Activated CD4-positive, alpha-beta memory T cell treated with anti-CD3 and anti-CD28 coated beads for 36 hours (primary cell): ENCODE measurements at regions not wholly inside any gene's neighbourhood (a gene's known extent, or its start where the extent isn't known, plus 50 kb on each side); places are given as distances from the start of the nearest gene placed in this dataset.
A peak's percentile ranks its signal among the peaks of the same experiment; 100 is the strongest.

Experiments used
- CTCF ChIA-PET: fragments of 350-600 bp; sonication (Branson Sonifier 250); formaldehyde crosslinking; loops from one replicate; lab custom pipeline; 2021; ENCODE audit warnings: antibody characterized with exemption, inconsistent platforms; lab: Charles Lee
- POLR2A ChIA-PET: fragments of 350-600 bp; sonication (Branson Sonifier 250); formaldehyde crosslinking; loops from one replicate; lab custom pipeline; 2021; ENCODE audit warnings: antibody characterized with exemption; lab: Charles Lee
- DNase-seq: peaks from one replicate; pipeline ENCODE4 v3.0.0-alpha.2; 2020
- H3K27ac Mint-ChIP-seq: one replicate; pipeline ENCODE4 v1.8.0; 2021; ENCODE audit warnings: mixed read lengths
- H3K27me3 Mint-ChIP-seq: one replicate; pipeline ENCODE4 v1.8.0; 2021; ENCODE audit warnings: mixed read lengths
- H3K36me3 Mint-ChIP-seq: one replicate; pipeline ENCODE4 v1.8.0; 2021; ENCODE audit warnings: mixed read lengths
- H3K4me1 Mint-ChIP-seq: one replicate; pipeline ENCODE4 v1.8.0; 2021; ENCODE audit warnings: low read depth, mixed read lengths
- H3K4me3 Mint-ChIP-seq: one replicate; pipeline ENCODE4 v1.8.0; 2021; ENCODE audit warnings: mild to moderate bottlenecking, mixed read lengths
- H3K9me3 Mint-ChIP-seq: one replicate; pipeline ENCODE4 v1.8.0; 2021; ENCODE audit warnings: mixed read lengths
- intact Hi-C: fragments of 100-400 bp; cut with micrococcal nuclease; formaldehyde crosslinking; loops from one replicate; pipeline ENCODE4 v1.15.1; 2023

DNA sequence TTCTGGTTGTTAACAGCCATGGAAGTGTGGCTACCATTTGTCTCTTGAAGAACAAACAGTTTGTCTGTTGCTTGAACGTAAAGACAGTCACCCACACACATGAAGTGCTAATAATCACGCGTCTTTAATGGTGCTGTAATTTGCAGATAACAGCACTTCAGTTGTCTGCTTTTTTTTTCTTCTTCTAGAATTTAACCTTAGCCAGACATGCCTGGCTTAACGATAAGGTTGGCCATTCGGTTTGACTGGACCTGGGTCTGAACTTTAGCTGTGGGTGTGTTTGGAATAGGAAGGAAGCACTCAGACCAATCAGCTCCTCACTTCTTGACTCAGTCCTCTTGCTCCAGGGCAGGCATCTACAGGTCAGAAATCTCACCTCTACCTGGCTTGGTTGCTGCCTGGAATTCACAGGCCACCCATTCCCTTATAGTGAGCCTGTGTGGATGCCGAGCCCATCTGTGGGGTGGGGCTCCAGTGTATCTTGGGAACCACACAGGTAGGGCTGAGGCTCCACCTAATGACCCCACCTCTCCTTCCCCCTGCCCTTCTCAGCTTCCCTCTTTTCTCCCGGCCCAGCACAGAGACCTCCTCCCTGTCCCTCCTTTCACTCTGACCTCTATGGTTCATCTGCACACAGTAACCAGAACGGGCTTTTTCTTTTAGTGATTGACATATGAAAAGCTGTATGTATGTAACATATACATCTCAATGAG is 246.4 kb upstream of the PWP1 start:
- no peaks in the 10 kb centered on the region for H3K36me3 Mint-ChIP-seq
- H3K4me3 Mint-ChIP-seq: no peak overlapping the region
- CTCF ChIA-PET: interaction anchor here (1.8 kb wide), 1 partner anchor 9 kb away, joined by 4 read pairs; no protein-coding TSS in a partner anchor
- H3K9me3 Mint-ChIP-seq: no peaks in the 10 kb centered on the region
- no peaks in the 10 kb centered on the region for H3K27me3 Mint-ChIP-seq
- no peak for DNase-seq
- POLR2A ChIA-PET: no interaction called here
- intact Hi-C loops: no loop called here
- H3K27ac Mint-ChIP-seq: no peak overlapping the region
- H3K4me1 Mint-ChIP-seq: peaks cover 14% of the 10 kb centered on the region

DNA sequence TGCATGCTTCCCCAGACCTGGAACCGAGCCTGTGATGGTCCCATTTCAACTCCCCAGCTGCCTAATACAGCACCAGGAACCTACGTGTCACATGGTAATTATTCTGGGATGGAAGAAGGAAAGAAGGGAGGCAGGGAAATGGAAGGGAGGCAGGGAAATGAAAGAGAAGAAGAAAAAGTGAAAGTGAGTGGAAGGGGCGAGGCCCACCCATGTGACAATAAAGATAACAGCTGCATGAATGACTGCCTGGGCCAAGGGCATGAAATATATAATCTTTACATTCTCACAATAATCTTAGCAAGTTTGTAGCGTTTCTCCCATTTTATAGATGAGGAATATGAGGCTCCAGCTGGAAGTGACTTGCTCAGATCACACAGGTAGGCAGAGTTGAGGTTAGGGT is 245.0 kb upstream of the PWP1 start:
- intact Hi-C loops: no loop called here
- CTCF ChIA-PET: no interaction called here
- peaks cover 2% of the 10 kb centered on the region for H3K36me3 Mint-ChIP-seq
- DNase-seq: no peak
- no peak overlapping the region for H3K4me3 Mint-ChIP-seq
- H3K9me3 Mint-ChIP-seq: no peaks in the 10 kb centered on the region
- H3K27ac Mint-ChIP-seq: no peak overlapping the region
- POLR2A ChIA-PET: no interaction called here
- H3K27me3 Mint-ChIP-seq: no peaks in the 10 kb centered on the region
- peaks cover 14% of the 10 kb centered on the region for H3K4me1 Mint-ChIP-seq

DNA sequence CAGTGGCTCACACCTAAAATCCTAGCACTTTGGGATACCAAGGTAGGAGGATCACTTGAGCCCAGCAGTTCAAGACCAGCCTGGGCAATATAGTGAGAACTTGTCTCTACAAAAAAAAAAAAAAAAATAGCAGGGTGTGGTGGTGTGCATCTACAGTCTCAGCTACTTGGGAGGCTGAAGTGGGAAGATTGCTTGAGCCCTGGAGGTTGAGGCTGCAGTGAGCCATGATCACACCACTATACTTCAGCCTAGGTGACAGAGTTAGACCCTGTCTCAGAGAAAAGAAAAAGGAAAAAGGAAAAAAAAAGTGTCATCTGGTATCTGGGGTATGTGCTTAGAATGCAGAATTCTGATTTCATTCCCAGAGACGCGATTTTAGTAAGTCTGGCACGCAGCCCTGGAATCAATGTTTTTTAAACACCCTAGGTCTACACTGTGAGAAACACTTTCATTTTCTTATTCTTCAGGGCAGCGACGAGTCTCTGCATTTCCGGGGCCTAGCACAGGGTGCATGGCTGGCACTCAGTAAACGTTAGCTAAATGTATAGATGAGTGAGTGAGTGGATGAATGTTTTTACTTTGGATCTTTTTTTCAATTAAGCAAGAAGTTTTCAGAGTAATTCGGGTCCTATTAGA is 243.8 kb upstream of the PWP1 start:
- Mint-ChIP-seq H3K4me1 (peaks cover 14% of the 10 kb centered on the region), H3K36me3 (peaks cover 2% of the 10 kb centered on the region), H3K27ac (no peak overlapping the region), H3K27me3 (no peaks in the 10 kb centered on the region), H3K9me3 (no peaks in the 10 kb centered on the region), H3K4me3 (peak overlapping the region; percentile 23)
- peak; percentile 10 for DNase-seq
- CTCF ChIA-PET: no interaction called here
- POLR2A ChIA-PET: no interaction called here
- intact Hi-C loops: no loop called here

DNA sequence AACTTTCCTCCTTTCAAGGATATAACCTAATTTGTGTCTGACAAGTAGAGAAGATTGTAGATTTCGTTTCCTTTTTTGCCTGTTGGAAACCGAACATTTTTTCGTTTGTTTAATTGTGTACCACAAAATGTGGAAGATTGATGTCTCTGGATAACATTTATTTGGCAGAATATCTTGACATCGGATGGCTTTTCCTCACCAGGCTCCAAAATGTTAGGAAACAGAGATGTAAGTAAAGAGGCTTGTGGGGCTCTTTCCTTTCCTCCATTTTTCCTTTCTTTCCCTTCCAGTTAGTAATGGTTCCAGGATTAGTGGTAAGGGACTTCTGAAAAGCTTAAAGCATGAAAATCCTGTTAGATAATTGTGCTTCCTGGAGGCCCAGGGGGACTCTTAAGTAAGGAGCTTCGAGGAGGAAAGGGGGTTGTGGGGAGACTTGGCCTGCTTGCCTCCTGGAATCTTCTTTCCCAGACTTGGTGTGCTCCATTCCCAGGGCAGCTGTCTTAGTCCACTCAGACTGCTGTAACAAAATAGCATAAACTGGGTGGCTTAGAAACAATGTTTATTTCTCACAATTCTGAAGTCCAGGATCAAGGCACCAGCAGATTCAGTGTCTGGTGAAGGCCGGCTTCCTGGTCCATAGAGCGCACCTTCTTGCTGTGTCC is 243.1 kb upstream of the PWP1 start:
- no peak for DNase-seq
- H3K27me3 Mint-ChIP-seq: no peaks in the 10 kb centered on the region
- H3K9me3 Mint-ChIP-seq: no peaks in the 10 kb centered on the region
- H3K27ac Mint-ChIP-seq: no peak overlapping the region
- peaks cover 14% of the 10 kb centered on the region for H3K4me1 Mint-ChIP-seq
- ChIA-PET CTCF (no interaction called here), POLR2A (no interaction called here)
- intact Hi-C loops: no loop called here
- H3K36me3 Mint-ChIP-seq: peaks cover 2% of the 10 kb centered on the region
- peak overlapping the region; percentile 23 for H3K4me3 Mint-ChIP-seq

DNA sequence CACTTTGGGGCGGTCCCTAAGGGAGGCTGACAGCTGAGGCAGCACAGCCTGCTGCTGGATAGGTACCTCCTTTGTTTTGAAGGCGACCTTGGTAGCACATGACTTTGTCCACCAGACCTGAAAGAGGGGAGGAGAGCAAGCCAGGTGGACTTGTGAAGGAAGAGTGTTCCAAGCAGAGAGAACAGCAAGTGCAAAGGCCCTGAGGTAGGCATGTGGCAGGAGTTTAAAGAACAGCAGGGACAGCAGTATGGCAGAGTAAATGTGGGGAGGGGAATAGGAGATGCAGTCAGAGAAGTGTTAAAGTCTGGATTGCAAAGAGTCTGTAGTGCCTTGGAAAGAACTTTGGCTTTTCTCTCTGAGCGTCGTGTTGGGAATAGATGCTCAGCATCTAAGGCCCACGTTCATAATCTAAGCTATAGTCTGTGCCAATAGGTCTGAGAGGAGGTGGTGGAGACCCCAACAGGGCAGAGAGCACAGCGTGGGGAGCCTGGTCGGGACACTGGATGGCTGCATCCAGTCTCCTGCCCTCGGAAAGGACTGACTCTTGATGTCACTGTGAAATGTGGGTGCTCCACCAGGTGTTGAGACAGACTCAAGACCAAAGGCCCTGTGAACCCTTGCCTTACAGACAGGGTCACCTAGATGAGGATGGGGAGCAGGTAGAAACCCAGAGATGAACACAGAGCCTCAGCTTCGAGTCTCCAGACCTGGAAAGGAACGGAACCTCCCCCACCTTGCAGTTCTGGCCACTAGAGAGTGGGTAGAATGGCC is 242.1 kb upstream of the PWP1 start:
- CTCF ChIA-PET: interaction anchor here (0.5 kb wide), 1 partner anchor 81 kb away, joined by 3 read pairs; no protein-coding TSS in a partner anchor
- Mint-ChIP-seq H3K4me1 (peaks cover 10% of the 10 kb centered on the region), H3K4me3 (no peak overlapping the region), H3K27me3 (no peaks in the 10 kb centered on the region), H3K36me3 (peaks cover 2% of the 10 kb centered on the region), H3K27ac (no peak overlapping the region), H3K9me3 (no peaks in the 10 kb centered on the region)
- intact Hi-C loops: no loop called here
- POLR2A ChIA-PET: no interaction called here
- DNase-seq: no peak

DNA sequence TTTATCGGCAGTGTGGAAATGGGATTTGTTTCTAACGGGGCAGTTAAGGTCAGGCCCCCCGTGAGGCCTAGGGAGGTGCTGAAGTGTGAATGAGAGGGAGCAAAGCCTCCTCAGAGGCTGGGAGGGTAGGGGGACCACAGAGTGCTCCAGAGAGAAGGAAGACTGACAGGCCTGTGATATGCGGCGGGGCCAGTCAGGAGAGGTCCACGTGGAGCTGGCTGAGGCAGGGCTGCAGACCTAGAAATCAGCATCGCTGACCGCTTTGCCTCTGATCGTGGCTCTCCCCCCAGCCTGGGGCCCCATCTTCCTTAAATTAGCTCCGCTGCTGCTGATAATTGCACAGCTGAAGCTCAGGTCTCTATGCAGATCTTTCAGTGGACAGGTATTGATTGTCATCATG is 240.8 kb upstream of the PWP1 start:
- Mint-ChIP-seq H3K36me3 (peaks cover 2% of the 10 kb centered on the region), H3K27ac (no peak overlapping the region), H3K4me1 (peaks cover 10% of the 10 kb centered on the region), H3K27me3 (no peaks in the 10 kb centered on the region), H3K9me3 (no peaks in the 10 kb centered on the region), H3K4me3 (no peak overlapping the region)
- DNase-seq: no peak
- intact Hi-C loops: no loop called here
- ChIA-PET POLR2A (no interaction called here), CTCF (no interaction called here)

DNA sequence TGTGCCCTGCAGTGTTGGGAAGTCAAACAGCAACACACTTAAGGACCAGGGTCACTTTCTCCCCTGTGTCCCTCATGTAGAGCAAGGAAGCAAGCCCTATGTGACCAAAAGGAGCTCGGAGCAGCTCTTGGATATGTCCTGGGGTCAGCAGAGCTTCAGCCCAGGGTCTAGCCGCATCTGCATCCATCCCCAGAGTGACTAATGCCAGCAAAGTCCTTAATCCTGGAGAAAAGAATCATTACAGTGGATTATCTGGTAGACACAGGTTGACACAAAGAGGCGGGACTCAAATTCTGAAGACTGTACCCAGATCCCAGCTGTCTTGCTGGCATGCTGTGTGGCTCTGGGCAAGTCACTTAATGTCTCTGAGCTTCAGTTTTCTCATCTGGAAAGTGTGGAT is 239.1 kb upstream of the PWP1 start:
- CTCF ChIA-PET: no interaction called here
- DNase-seq: no peak
- no peak overlapping the region for H3K27ac Mint-ChIP-seq
- POLR2A ChIA-PET: no interaction called here
- H3K4me1 Mint-ChIP-seq: peaks cover 4% of the 10 kb centered on the region
- H3K4me3 Mint-ChIP-seq: no peak overlapping the region
- no peaks in the 10 kb centered on the region for H3K9me3 Mint-ChIP-seq
- no peaks in the 10 kb centered on the region for H3K27me3 Mint-ChIP-seq
- intact Hi-C loops: no loop called here
- H3K36me3 Mint-ChIP-seq: peaks cover 2% of the 10 kb centered on the region

DNA sequence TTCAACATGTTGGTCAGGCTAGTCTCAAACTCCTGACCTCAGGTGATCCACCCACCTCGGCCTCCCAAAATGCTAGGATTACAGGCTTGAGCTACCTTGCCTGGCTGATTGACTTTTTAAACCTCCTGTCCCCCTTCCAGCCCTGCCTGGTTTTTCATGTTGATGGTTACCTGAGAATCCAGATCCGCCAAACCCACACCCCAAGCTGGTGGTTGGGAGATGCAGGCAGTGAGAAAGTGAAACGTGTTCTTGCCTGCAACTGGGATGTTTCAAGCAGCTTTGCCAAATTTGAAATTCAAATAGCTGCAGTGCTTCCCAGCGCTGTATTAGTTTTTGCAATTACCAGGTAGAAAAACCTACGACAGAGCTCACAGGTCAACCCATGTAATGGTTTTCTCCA is 238.3 kb upstream of the PWP1 start:
- Mint-ChIP-seq H3K4me3 (no peak overlapping the region), H3K36me3 (peaks cover 5% of the 10 kb centered on the region), H3K27ac (no peak overlapping the region), H3K4me1 (peaks cover 4% of the 10 kb centered on the region), H3K9me3 (peaks cover 3% of the 10 kb centered on the region), H3K27me3 (no peaks in the 10 kb centered on the region)
- DNase-seq: no peak
- intact Hi-C loops: no loop called here
- POLR2A ChIA-PET: no interaction called here
- CTCF ChIA-PET: interaction anchor here (1.0 to 2.7 kb wide), 3 partner anchors 161 to 316 kb away, joined by 3 to 8 read pairs (median 8); no protein-coding TSS in a partner anchor

DNA sequence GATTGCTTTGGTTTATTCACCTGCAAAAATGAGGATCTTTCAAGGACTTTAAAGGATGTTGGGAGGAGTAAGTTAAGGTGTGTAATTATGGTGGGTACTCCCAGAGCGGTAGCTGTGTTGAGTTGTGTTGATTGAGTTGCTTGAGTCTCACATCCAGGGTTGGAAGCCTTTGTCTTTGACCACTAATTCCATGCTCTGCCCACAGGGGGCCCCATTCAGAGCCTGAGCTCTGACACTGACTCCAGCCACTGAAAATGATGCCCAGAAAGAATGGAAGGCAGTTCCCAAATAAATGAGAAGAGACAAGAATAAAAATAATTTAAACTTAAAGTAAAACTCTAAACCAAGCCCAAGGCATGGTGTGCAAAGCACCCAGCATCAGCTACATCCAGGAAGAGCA is 237.4 kb upstream of the PWP1 start:
- peaks cover 4% of the 10 kb centered on the region for H3K4me1 Mint-ChIP-seq
- peaks cover 7% of the 10 kb centered on the region for H3K9me3 Mint-ChIP-seq
- intact Hi-C loops: no loop called here
- no peak overlapping the region for H3K27ac Mint-ChIP-seq
- no peak overlapping the region for H3K4me3 Mint-ChIP-seq
- POLR2A ChIA-PET: no interaction called here
- CTCF ChIA-PET: interaction anchor here (0.5 to 2.7 kb wide), 4 partner anchors 9 to 317 kb away, joined by 4 to 8 read pairs (median 6); no protein-coding TSS in a partner anchor
- peaks cover 8% of the 10 kb centered on the region for H3K36me3 Mint-ChIP-seq
- no peaks in the 10 kb centered on the region for H3K27me3 Mint-ChIP-seq
- no peak for DNase-seq

DNA sequence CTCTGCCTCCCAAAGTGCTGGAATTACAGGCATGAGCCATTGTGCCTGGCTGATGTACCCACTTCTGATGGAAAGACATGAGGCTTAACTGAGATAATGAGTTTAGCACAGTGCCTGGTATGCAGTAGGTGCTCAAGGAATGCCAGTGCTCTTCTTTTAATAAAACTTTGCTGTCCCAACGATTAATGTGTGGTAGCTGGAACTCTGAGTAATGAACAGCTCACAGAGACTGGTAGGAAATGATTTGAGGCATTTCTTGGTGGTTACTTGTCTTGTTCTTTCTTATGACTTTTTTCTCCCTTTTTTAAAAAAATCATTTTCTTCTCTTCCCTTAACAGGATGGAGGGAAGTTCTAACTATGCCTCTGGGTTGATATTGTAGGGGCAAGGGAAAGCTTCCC is 235.7 kb upstream of the PWP1 start:
- H3K27me3 Mint-ChIP-seq: no peaks in the 10 kb centered on the region
- intact Hi-C loops: no loop called here
- H3K9me3 Mint-ChIP-seq: peaks cover 8% of the 10 kb centered on the region
- DNase-seq: no peak
- ChIA-PET CTCF (no interaction called here), POLR2A (no interaction called here)
- no peak overlapping the region for H3K4me3 Mint-ChIP-seq
- H3K4me1 Mint-ChIP-seq: no peaks in the 10 kb centered on the region
- H3K27ac Mint-ChIP-seq: no peak overlapping the region
- H3K36me3 Mint-ChIP-seq: peaks cover 8% of the 10 kb centered on the region

DNA sequence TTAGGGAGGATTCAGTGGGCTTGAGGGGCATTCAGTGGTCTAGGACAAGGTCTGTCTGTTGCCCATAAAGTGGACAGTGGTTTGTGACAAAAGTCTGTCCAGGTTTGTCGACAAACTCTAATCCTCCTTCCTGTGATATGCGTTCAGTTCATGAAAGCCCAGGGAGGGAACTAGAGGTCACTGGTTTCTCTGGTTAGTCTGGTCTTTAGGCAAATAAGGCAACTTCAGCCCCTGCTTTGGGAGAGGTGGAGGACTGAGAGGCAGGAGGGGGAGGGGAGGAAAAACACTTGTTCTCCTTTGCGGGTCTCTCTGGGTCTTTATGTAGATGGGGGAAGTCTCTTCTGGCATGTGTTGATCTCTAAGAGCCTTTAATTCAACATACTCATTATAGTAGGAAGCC is 235.1 kb upstream of the PWP1 start:
- DNase-seq: no peak
- CTCF ChIA-PET: no interaction called here
- Mint-ChIP-seq H3K4me1 (no peaks in the 10 kb centered on the region), H3K27me3 (no peaks in the 10 kb centered on the region), H3K9me3 (peaks cover 8% of the 10 kb centered on the region), H3K36me3 (peaks cover 8% of the 10 kb centered on the region), H3K4me3 (no peak overlapping the region), H3K27ac (no peak overlapping the region)
- POLR2A ChIA-PET: no interaction called here
- intact Hi-C loops: no loop called here

DNA sequence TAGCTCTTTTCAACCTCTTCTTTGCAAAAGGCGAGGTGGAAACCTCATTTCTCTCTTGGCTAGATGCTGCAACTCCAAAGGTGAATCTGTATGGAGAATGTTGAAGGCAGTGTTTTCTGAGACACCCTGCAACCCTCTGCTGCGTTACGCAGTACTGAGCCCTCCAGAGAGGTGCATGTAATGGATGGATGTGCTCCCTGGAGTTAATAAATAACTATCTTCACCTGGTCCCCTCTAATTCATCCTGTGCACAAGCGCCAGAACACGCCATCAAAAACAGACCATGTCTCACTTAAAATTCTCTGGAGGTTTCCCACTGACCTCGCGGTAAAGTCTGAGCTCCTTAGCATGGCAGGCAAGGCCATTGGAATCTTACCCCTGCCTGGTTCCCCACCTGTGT is 234.4 kb upstream of the PWP1 start:
- ChIA-PET POLR2A (no interaction called here), CTCF (no interaction called here)
- H3K36me3 Mint-ChIP-seq: peaks cover 8% of the 10 kb centered on the region
- DNase-seq: no peak
- peaks cover 8% of the 10 kb centered on the region for H3K9me3 Mint-ChIP-seq
- H3K27ac Mint-ChIP-seq: no peak overlapping the region
- H3K27me3 Mint-ChIP-seq: no peaks in the 10 kb centered on the region
- intact Hi-C loops: no loop called here
- H3K4me3 Mint-ChIP-seq: no peak overlapping the region
- H3K4me1 Mint-ChIP-seq: no peaks in the 10 kb centered on the region
